ENCODE measurements at regions not wholly inside any gene's neighbourhood (a gene's known extent, or its start where the extent isn't known, plus 50 kb on each side); places are given as distances from the start of the nearest gene placed in this dataset.

DNA sequence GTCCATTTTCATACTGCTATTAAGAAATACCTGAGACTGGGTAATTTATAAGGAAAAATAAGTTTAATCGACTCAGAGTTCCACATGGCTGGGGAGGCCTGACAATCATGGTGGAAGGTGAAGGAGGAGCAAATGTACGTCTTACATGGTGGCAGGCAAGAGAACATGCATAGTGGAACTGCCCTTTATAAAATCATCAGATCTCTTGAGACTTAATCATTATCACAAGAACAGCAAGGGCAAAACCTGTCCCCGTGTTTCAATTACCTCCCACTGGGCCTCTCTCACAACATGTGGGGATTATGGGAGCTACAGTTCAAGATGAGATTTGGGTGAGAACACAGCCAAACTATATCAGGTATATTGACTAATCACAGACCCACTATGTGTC, 370.2 kb upstream of the USP24 start:
- DNase-seq (ENCODE audit: low read depth in 2 of 2), result no peak

DNA sequence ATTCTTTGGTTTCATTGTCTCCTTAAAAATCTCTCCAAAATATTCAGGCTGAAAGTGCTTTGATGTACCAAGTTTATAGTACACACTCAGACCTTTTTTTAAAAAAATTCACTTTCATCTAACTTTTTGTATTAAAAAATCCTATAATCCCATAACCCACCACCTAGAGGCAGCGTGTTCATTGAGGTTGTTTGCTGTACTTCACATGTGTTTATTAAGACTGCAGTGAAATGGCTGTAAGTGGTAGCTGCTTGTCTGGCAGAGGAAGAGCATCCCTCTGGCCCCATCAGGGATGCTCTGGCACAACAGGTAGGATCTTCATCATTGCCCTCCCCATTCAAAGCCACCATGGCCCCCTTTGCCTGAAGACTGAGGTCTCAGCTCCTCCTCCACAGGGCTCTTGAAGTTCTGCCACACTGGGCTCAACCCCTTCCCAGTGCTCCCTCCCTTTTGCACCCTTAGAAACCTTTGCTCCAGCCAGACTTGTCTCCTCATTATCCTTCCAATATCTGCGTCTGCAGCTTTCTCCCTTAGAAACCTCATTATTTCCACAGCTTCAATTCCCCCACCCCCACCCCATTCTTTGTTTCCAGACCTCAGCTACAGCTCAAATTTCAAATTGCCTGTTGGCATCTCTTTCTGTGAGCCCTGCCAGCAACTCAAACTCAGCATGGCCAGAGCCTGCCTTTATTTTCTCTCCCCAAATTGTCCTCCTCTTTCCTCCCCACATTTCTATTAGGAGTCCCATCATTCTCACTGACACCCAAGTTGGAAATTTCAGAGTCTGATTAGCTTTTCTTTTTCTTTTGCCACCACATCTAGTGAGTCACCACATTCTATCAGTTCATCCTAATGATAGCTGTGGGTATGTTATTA, 369.6 kb upstream of the USP24 start:
- no peak for DNase-seq (ENCODE audit: low read depth in 2 of 2)

DNA sequence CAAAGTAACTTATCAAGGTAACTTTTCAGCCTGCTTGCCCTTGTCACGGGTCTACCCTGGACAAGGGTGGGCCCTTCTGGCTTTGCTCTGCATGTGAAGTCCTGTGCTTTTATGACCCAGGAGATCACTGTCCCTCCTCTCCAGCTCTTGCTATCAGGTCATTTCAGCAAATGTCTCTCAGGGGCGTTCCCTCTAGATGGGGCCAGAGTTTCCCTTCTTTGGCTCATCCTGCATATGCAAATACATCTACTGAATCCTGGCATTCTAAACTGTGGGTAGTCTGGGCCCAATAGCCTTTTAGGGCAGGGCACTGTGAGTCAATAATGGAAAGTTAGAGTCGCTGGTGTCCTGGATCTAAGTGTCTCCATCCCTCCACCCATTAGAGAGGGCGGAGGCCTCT, 366.9 kb upstream of the USP24 start:
- DNase-seq (ENCODE audit: low read depth in 2 of 2), result no peak

DNA sequence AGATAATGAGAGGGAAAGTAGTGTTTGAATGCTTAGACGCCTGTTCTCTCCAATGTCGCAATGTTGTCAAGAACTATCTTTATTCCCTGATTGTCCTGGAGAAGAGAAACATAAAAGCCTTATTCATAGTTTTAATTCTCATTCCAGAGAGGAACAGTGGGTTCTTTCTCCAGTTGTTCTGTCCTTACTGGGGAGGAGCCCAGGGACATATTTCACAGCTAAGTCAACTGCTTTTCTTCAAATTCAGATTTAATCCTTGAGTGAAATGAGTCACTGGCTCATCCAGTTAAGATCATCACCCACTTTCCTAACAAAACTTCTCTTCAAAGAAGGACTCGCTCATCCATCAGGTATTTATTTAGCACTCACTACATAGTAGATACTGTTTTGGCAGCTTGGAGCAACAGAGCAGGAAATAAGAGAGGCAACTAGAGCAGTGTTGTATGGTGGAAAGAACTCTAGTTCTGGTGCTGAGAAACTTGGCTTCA, 365.7 kb upstream of the USP24 start:
- DNase-seq (ENCODE audit: low read depth in 2 of 2), result no peak

- no peak for DNase-seq (ENCODE audit: low read depth in 2 of 2)
These were observed 364.3 kb upstream of the USP24 start for GRCh38 chr1:55579332-55580001.

DNA sequence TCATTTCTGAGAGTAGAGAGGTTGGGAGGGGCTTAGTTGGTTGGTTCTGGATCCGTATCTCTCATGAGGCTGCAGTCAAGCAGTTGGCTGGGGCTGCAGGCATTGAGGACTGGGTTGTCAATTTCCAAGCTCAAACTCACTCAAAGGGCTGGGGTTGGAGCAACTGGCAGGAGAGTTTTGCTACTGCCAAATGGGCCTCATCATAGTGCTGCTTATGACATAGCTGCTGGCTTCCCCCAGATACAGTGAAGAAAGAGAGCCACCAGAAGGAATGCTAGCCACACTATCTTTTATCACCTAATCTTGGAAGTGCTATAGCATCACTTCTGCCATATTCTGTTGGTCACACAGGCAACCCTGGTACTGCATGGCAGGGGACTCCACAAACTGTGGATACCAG, 363.5 kb upstream of the USP24 start:
- no peak for DNase-seq (ENCODE audit: low read depth in 2 of 2)

DNA sequence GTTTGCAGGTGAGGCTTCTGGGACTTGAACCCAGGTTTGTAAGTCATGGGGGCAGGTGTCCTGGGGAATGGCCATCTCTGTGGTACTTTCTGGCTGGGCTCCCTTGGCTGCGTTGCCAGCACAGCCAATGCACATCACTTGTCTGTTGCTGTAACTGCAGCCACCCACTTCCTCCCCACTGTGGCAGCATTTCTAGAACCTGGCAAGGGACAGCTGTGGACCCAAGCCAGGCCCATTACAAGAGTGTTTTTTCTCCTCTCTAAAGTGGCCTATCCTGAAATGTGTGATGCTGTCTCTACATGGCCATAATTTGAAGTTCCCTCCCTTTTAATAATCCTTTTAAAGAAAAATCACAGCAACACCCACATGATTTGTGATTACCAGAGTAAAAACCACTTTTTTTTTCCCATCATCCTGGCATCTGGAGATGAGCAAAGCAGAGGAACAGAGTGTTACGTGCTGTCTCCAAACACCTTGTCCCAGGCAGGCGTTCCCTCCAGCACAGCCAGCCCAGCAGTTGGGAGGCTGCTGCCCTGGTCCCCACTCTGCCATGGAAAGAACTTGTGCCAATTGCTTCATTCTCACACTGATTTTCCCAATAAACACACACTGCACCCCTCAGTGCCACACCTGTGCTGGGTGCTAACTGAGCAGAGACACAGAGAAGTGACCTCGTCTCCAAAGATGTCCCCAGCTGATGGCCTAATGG, 360.6 kb upstream of the USP24 start:
- no peak for DNase-seq (ENCODE audit: low read depth in 2 of 2)

- DNase-seq (ENCODE audit: low read depth in 2 of 2), result no peak
These were observed 359.6 kb upstream of the USP24 start for GRCh38 chr1:55574691-55575225.

DNA sequence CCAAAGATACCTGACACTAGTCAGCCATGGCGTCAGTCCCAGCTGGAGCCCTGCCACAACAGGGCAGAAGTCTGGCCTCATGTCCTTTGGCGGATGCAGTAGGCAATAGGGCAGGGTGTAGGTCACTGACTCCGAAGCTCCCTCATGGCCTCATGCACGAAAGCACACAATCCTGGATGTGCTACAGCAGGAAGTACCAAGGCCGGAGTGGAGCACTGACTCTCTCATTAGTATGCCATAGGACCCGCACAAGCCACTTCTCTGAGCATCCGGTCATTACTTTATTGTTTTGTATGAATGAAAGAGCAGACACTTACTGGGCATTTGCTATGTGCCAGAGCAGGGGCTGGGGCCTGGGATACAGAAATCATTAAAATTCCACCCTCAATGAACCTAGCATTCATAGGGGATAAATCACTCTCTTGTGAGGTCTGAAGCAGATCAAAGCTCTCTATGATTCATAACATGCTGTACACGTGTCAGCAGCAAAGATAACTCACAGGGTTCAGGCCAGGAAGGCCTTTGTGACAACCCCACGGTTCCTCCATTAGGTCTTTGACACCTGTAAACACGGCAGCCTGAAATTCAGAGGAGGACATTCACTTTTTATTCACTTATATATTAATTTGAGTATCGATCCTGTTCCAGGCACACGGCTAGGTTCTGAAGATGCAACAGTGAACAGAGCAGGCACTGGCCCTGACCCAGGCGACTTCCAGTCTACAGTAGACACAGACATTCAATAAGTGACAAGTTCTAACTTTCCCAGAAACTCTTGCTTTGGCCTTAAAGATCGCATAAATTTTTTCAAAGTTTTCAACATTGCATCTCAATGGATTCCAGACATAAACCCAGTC, 357.9 kb upstream of the USP24 start:
- DNase-seq (ENCODE audit: low read depth in 2 of 2), result no peak

GRCh38 chr1:55571767-55572166, 356.6 kb upstream of the USP24 start:
- DNase-seq (ENCODE audit: low read depth in 2 of 2), result no peak

GRCh38 chr1:55569417-55569816, 354.3 kb upstream of the USP24 start:
- DNase-seq (ENCODE audit: low read depth in 2 of 2), result no peak

GRCh38 chr1:55568732-55569131, 353.6 kb upstream of the USP24 start:
- DNase-seq (ENCODE audit: low read depth in 2 of 2), result no peak

DNA sequence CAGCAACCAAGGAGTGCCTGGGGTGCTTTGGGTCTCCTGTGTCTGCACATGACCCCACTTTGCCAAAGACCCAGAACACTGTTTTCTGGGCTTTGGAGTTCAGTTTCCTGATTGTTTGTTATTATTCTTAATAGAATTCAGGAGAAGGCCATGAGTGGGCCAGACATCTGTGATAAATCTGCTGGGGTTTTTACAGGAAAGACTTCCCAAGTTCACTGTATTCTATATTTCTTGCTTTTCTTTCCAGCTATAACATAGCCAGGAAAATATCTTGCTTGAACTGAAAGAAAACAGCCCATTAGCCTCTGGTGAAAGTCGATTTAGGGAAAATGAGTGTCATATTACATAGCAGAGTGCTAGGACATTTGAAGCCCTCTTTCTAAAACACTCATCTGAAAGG, 345.1 kb upstream of the USP24 start:
- no peak for DNase-seq (ENCODE audit: low read depth in 2 of 2)

DNA sequence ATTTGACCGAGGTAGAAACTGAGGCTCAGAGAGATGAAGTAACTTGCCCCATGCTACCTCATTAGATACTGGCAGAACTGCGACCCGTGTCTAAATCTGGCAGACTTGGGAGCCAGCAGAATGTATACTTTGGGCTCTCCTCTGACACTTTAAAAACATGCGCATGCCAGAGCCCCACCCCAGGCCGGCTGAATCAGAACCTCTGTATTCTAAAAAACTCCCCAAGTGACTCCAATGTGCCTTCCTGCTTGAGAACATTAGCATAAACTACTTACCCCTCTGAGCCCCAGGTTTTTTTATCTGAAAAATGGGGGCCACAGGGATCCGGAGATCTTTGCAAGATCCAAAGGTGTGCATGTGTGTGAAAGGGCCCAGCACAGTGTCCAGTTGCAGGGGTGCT, 344.7 kb upstream of the USP24 start:
- DNase-seq (ENCODE audit: low read depth in 2 of 2), result no peak

DNA sequence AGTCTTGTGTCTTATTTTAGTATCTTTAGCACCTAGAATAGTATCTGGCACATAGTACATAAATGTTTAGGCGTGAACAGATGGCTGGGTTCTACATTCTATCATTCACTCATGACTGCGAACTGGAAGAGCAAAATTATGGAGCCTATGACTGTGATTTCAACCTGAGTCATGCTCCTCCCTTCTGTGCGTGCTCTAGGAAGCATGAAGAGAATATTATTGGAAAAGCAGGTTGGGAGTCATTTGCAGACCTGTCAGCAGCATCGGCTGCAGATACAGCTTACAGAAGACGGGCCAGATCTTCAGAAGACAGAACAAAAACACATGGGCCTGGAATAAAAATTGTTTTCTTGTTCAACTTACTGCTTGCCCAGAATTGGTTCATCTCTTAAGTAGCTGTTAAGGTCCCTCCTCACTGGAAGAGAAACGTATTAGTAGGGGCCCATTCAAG, 344.0 kb upstream of the USP24 start:
- DNase-seq (ENCODE audit: low read depth in 2 of 2), result no peak

DNA sequence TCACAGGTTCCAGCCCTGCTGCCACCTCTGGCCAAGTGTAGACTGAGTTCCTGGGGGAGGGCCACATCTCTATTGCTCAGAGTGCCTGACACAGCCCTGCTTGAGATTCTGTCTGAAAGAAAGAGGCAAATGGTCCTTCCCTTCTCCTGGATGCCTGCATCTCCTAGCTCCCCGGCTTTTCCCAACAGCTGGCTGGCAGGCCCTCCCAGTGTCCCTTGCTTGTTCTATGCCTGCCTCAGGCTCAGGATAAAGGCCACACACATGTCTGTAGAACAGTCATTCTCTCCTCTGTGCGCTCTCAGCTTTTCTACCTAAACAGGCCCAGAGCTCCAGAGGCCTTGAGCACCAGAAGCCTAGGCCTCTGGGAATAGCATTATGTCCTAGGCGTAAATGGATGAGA, 343.4 kb upstream of the USP24 start:
- no peak for DNase-seq (ENCODE audit: low read depth in 2 of 2)

DNA sequence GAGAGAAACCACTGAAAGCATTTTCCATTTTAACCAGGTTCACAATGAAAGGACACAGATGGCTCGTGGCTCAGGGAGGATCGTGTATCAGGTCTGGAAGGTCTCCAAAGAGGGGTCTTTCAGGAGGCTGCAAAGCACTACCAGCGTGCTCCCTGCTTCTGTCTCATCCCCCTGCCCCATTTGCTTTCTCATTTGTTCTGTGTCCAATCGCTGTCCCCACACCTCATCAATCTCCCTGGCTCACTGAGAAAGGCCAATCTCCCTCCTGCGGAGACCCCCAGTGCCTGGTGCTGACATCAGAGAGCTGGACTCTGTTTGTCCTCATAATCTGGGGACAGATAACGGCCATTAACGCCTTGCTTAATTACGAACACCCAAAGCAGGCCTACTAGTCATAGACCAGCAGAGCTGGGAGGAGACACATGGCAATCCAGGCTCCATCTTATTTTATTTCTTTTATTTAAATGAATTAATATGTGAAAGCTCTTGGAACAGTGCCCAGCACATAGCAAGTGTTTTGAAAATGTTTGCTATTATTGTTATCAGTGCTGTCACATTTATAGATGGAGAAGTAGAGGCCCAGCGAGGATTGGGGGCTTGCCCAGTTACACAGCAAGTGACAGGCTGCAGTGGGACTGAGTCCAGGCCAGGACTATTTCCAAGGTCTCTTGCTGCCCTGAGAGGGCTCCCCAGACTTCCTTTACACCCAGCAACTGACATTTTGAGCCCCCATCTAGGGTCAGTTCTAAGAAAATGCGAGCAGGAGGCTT, 341.0 kb upstream of the USP24 start:
- DNase-seq (ENCODE audit: low read depth in 2 of 2), result no peak

GRCh38 chr1:55554611-55555010, 339.4 kb upstream of the USP24 start:
- DNase-seq (ENCODE audit: low read depth in 2 of 2), result no peak

GRCh38 chr1:55552636-55553035, 337.5 kb upstream of the USP24 start:
- DNase-seq (ENCODE audit: low read depth in 2 of 2), result no peak

GRCh38 chr1:55547405-55547804, 332.2 kb upstream of the USP24 start:
- DNase-seq (ENCODE audit: low read depth in 2 of 2), result no peak

GRCh38 chr1:55546553-55546952, 331.4 kb upstream of the USP24 start:
- no peak for DNase-seq (ENCODE audit: low read depth in 2 of 2)
